PC-9 (cell line): ENCODE measurements at regions not wholly inside any gene's neighbourhood (a gene's known extent, or its start where the extent isn't known, plus 50 kb on each side); places are given as distances from the start of the nearest gene placed in this dataset.
"Not testable (repeated sequence)": the region's sequence is repeated elsewhere in the genome, so short reads cannot be mapped to it uniquely, and the experiment has no call there.

Source experiments
- EZH2 ChIP-seq: fragments of 200-600 bp; sonication (generic); IDR thresholded peaks from 2 replicates; pipeline ENCODE4 v1.8.0; 2017; ENCODE audit warnings: antibody characterized with exemption, low read depth
- TF ChIP-seq, protein P1 (sequence below): fragments of 200-600 bp; sonication (generic); conservative IDR thresholded peaks from 2 replicates; pipeline ENCODE4 v1.6.1; 2017; ENCODE audit warnings: mixed run types, antibody characterized with exemption, mild to moderate bottlenecking, moderate library complexity

DNA sequence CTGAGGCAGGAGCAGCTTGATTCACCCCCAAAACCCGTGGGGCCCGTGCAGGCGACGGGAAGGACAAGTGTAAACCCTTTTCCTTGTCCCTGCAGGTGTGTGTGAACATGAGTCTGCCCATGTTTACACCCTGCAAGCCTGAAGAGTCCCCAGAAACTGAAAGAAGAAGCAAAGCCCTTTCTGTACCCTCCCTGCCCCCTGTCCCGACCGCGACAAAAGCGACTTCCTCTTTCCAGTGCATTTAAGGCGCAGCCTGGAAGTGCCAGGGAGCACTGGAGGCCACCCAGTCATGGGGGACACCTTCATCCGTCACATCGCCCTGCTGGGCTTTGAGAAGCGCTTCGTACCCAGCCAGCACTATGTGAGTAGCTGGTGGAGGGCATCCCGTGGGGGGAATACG is 88.3 kb downstream of the NSUN5 start:
- TF ChIP-seq, protein P1, sequence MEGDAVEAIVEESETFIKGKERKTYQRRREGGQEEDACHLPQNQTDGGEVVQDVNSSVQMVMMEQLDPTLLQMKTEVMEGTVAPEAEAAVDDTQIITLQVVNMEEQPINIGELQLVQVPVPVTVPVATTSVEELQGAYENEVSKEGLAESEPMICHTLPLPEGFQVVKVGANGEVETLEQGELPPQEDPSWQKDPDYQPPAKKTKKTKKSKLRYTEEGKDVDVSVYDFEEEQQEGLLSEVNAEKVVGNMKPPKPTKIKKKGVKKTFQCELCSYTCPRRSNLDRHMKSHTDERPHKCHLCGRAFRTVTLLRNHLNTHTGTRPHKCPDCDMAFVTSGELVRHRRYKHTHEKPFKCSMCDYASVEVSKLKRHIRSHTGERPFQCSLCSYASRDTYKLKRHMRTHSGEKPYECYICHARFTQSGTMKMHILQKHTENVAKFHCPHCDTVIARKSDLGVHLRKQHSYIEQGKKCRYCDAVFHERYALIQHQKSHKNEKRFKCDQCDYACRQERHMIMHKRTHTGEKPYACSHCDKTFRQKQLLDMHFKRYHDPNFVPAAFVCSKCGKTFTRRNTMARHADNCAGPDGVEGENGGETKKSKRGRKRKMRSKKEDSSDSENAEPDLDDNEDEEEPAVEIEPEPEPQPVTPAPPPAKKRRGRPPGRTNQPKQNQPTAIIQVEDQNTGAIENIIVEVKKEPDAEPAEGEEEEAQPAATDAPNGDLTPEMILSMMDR, result not testable (repeated sequence)
- not testable (repeated sequence) for TF ChIP-seq EZH2
